Psoas muscle (tissue), 7 donors: ENCODE measurements at regions not wholly inside any gene's neighbourhood (a gene's known extent, or its start where the extent isn't known, plus 50 kb on each side); places are given as distances from the start of the nearest gene placed in this dataset.
"Not testable (repeated sequence)": the region's sequence is repeated elsewhere in the genome, so short reads cannot be mapped to it uniquely, and the experiment has no call there.

Source experiments
- ATAC-seq, 4 donors: fragments of 200-7000 bp; cut with Tn5 transposase; one replicate each; pipeline ENCODE4 v1.9.1; 2020; ENCODE audit warnings: moderate library complexity in 3 of 4, mild to moderate bottlenecking in 2 of 4
- DNase-seq, 2 donors: peaks; one replicate each; pipeline ENCODE4 v3.0.0-alpha.2; 2020
- H3K27ac ChIP-seq: fragments of 200-600 bp; one replicate; pipeline ENCODE4 v1.8.0; 2022
- H3K27me3 ChIP-seq, 3 donors: fragments of 200-600 bp in 1 of 3; one replicate each; pipeline versions ENCODE4 v1.6.1 to v1.8.0; 2013 to 2022; ENCODE audit warnings: low read length in 2 of 3, mild to moderate bottlenecking in 2 of 3, moderate library complexity in 1 of 3; ENCODE audit not compliant: insufficient read depth in 3 of 3
- H3K36me3 ChIP-seq, 2 donors: fragments of 200-600 bp in 1 of 2; one replicate each; pipeline versions ENCODE4 v1.6.1 to v1.8.0; 2013 to 2022; ENCODE audit warnings: low read depth in 1 of 2, mild to moderate bottlenecking in 1 of 2, moderate library complexity in 1 of 2; ENCODE audit not compliant: insufficient read depth in 1 of 2
- H3K4me1 ChIP-seq: fragments of 200-600 bp; one replicate; pipeline ENCODE4 v1.8.0; 2022
- H3K4me3 ChIP-seq: fragments of 200-600 bp; one replicate; pipeline ENCODE4 v1.8.0; 2022; ENCODE audit warnings: mild to moderate bottlenecking
- H3K9me3 ChIP-seq: fragments of 200-600 bp; one replicate; pipeline ENCODE4 v1.8.0; 2022
- CTCF ChIP-seq: fragments of 200-600 bp; IDR thresholded peaks from one replicate; pipeline ENCODE4 v1.8.0; 2022; ENCODE audit warnings: antibody characterized with exemption
- WGBS, 3 donors: extraction: QIAGEN DNeasy Blood & Tissue Kit; methylation state at CpG; one replicate each; pipeline versions ENCODE4 v1.1.6 to v1.1.7; 2013; 5-methylcytosine and 5-hydroxymethylcytosine counted together
- intact Hi-C, 2 donors: fragments of 100-400 bp; cut with DNase I; formaldehyde crosslinking; loops; one replicate each; pipeline versions ENCODE4 v1.11.0 to v1.14.2; 2022
- donor health status: healthy with polysubstance abuse.
- donor health status: DM: no; HTN: no; CAD: no; lungs with moderate emphysema.
- donor health status: Bipolar disorder and iron deficiency.
- donor health status: healthy.
- donor health status: DM: yes; HTN: yes; CAD: no.
- donor health status: DM: no; HTN: no; CAD: no.
- donor health status: DM: yes; HTN: yes; CAD: no.

- TF ChIP-seq CTCF = no peak
- no peaks in the 10 kb centered on the region for H3K9me3 ChIP-seq
- peaks cover 2 to 23% (median 2%) of the 10 kb centered on the region in 3 donors for H3K27me3 ChIP-seq
- no peaks in the 10 kb centered on the region for H3K4me1 ChIP-seq
- H3K27ac ChIP-seq = no peak overlapping the region
- no peak for ATAC-seq
- DNase-seq = no peak
- 15 to 22% (median 20%) methylated on average over 5 of the region's 5 CpGs for WGBS, 3 donors
- no peaks in the 10 kb centered on the region for H3K36me3 ChIP-seq
- no peak overlapping the region for H3K4me3 ChIP-seq
- intact Hi-C loops = no loop called here
These were observed 128.7 kb upstream of the BNIP2 start for GRCh38 chr15:59817834-59818233.

- 81 to 96% (median 91%) methylated on average over 1 of the region's 1 CpG for WGBS, 3 donors
- H3K4me3 ChIP-seq = no peak overlapping the region
- DNase-seq (no peak), ATAC-seq (no peak)
- H3K36me3 ChIP-seq = no peaks in the 10 kb centered on the region
- peaks cover 2 to 29% (median 2%) of the 10 kb centered on the region in 3 donors for H3K27me3 ChIP-seq
- no peak overlapping the region for H3K27ac ChIP-seq
- intact Hi-C loops = no loop called here
- no peaks in the 10 kb centered on the region for H3K4me1 ChIP-seq
- H3K9me3 ChIP-seq = no peaks in the 10 kb centered on the region
- TF ChIP-seq CTCF = no peak
These were observed 127.9 kb upstream of the BNIP2 start for GRCh38 chr15:59817053-59817452.

- WGBS, 3 donors = 50 to 53% (median 53%) methylated on average over 8 of the region's 8 CpGs
- no peak overlapping the region for H3K27ac ChIP-seq
- H3K4me1 ChIP-seq = no peaks in the 10 kb centered on the region
- H3K27me3 ChIP-seq = peaks cover 2 to 31% (median 2%) of the 10 kb centered on the region in 3 donors
- no peak for DNase-seq
- intact Hi-C loops = no loop called here
- no peaks in the 10 kb centered on the region for H3K9me3 ChIP-seq
- no peak overlapping the region for H3K4me3 ChIP-seq
- H3K36me3 ChIP-seq = no peaks in the 10 kb centered on the region
- no peak for TF ChIP-seq CTCF
- ATAC-seq = no peak
These were observed 125.3 kb upstream of the BNIP2 start for GRCh38 chr15:59814409-59814808.

- Histone ChIP-seq H3K27ac (no peak overlapping the region), H3K9me3 (no peaks in the 10 kb centered on the region), H3K27me3 (peaks cover 2 to 30% (median 2%) of the 10 kb centered on the region in 3 donors), H3K36me3 (no peaks in the 10 kb centered on the region), H3K4me3 (no peak overlapping the region), H3K4me1 (no peaks in the 10 kb centered on the region)
- no peak for TF ChIP-seq CTCF
- ATAC-seq = no peak
- DNase-seq = no peak
- 40 to 65% (median 50%) methylated on average over 1 of the region's 1 CpG for WGBS, 3 donors
- intact Hi-C loops = no loop called here
These were observed 123.8 kb upstream of the BNIP2 start for GRCh38 chr15:59812889-59813288.

- no peaks in the 10 kb centered on the region for H3K36me3 ChIP-seq
- TF ChIP-seq CTCF = no peak
- H3K27me3 ChIP-seq = peaks cover 2 to 27% (median 2%) of the 10 kb centered on the region in 3 donors
- intact Hi-C loops = no loop called here
- no peak for DNase-seq
- ATAC-seq = no peak
- H3K4me1 ChIP-seq = no peaks in the 10 kb centered on the region
- H3K4me3 ChIP-seq = no peak overlapping the region
- WGBS, 3 donors = 29 to 35% (median 30%) methylated on average over 15 of the region's 15 CpGs
- H3K27ac ChIP-seq = no peak overlapping the region
- no peaks in the 10 kb centered on the region for H3K9me3 ChIP-seq
These were observed 123.2 kb upstream of the BNIP2 start for GRCh38 chr15:59812250-59812870.

- peak overlapping the region; percentile 15 for H3K4me3 ChIP-seq
- H3K9me3 ChIP-seq, intact Hi-C loops, H3K36me3 ChIP-seq, H3K27ac ChIP-seq, DNase-seq, H3K27me3 ChIP-seq, H3K4me1 ChIP-seq, ATAC-seq: not testable (repeated sequence)
- WGBS, 3 donors = 32 to 35% (median 32%) methylated on average over 19 of the region's 19 CpGs
These were observed 114.3 kb upstream of the BNIP2 start for GRCh38 chr15:59803293-59803966.
